Caco-2 (cell line): ENCODE measurements at regions not wholly inside any gene's neighbourhood (a gene's known extent, or its start where the extent isn't known, plus 50 kb on each side); places are given as distances from the start of the nearest gene placed in this dataset.

Experiments used
- BruUV-seq: library from RNA; stranded (reverse); fragments of 400-500 nt; replicated peaks from 2 replicates; lab custom pipeline; 2021; lab: Mats Ljungman, UMichigan
- CTCF ChIA-PET: fragments of 300-600 bp; sonication (Branson Sonifier 250); formaldehyde crosslinking; loops from one replicate; lab custom pipeline; 2022; ENCODE audit warnings: antibody characterized with exemption; lab: Charles Lee
- POLR2A ChIA-PET: fragments of 300-600 bp; sonication (Branson Sonifier 250); formaldehyde crosslinking; loops from one replicate; lab custom pipeline; 2022; ENCODE audit warnings: antibody characterized with exemption; lab: Charles Lee
- DNase-seq, 2 experiments: peaks; one replicate each; pipeline versions ENCODE4 v3.0.0 to v3.0.0-alpha.2; 2020 to 2022
- H3K27me3 ChIP-seq: replicated peaks from 2 replicates; pipeline ENCODE4 v1.6.0; 2011; ENCODE audit warnings: low read length; ENCODE audit not compliant: control insufficient read depth, insufficient read depth
- H3K36me3 ChIP-seq: 2 replicates; pipeline ENCODE4 v1.5.1; 2011; ENCODE audit warnings: low read length; ENCODE audit not compliant: control insufficient read depth, insufficient read depth
- H3K4me1 ChIP-seq: fragments of 250-450 bp; sonication (Bioruptor Pico); 2 replicates; pipeline ENCODE4 v1.5.1; 2020; ENCODE audit warnings: mild to moderate bottlenecking
- H3K4me3 ChIP-seq: 2 replicates; pipeline ENCODE4 v1.5.1; 2011; ENCODE audit warnings: low read depth, mild to moderate bottlenecking, control low read depth, low read length
- H3K9me3 ChIP-seq: fragments of 250-450 bp; sonication (Bioruptor Pico); 2 replicates; pipeline ENCODE4 v1.5.1; 2020; ENCODE audit warnings: mild to moderate bottlenecking, moderate library complexity
- H3K27ac Mint-ChIP-seq: one replicate; pipeline ENCODE4 v1.8.0; 2022; ENCODE audit warnings: mixed read lengths; ENCODE audit not compliant: unreplicated experiment
- H3K27me3 Mint-ChIP-seq: one replicate; pipeline ENCODE4 v1.8.0; 2022; ENCODE audit warnings: mixed read lengths; ENCODE audit not compliant: insufficient read depth, unreplicated experiment
- H3K36me3 Mint-ChIP-seq: one replicate; pipeline ENCODE4 v1.8.0; 2022; ENCODE audit warnings: mild to moderate bottlenecking, mixed read lengths; ENCODE audit not compliant: insufficient read depth, unreplicated experiment
- H3K4me1 Mint-ChIP-seq: one replicate; pipeline ENCODE4 v1.8.0; 2022; ENCODE audit warnings: low read depth, mixed read lengths; ENCODE audit not compliant: unreplicated experiment
- H3K4me3 Mint-ChIP-seq: one replicate; pipeline ENCODE4 v1.8.0; 2022; ENCODE audit warnings: mild to moderate bottlenecking, moderate library complexity, mixed read lengths; ENCODE audit not compliant: unreplicated experiment
- H3K9me3 Mint-ChIP-seq: one replicate; pipeline ENCODE4 v1.8.0; 2022; ENCODE audit warnings: mixed read lengths; ENCODE audit not compliant: unreplicated experiment
- CTCF ChIP-seq, 2 experiments: fragments of 200-600 bp in 1 of 2; IDR thresholded peaks; 1 replicate in 1 of 2; 2 replicates in 1 of 2; pipeline versions ENCODE4 v1.5.1 to v1.8.0; 2011 to 2022; ENCODE audit warnings: antibody characterized with exemption in 1 of 2, control low read depth in 1 of 2, inconsistent platforms in 1 of 2, low read depth in 1 of 2, low read length in 1 of 2, mild to moderate bottlenecking in 1 of 2, moderate library complexity in 1 of 2; ENCODE audit not compliant: insufficient read depth in 1 of 2, severe bottlenecking in 1 of 2, unreplicated experiment in 1 of 2
- intact Hi-C: fragments of 100-400 bp; cut with micrococcal nuclease; formaldehyde crosslinking; loops from one replicate; pipeline ENCODE4 v1.10.0; 2022; ENCODE audit not compliant: unreplicated experiment

- H3K4me3 ChIP-seq, result no peak overlapping the region
- H3K36me3 ChIP-seq, result no peaks in the 10 kb centered on the region
- no peaks in the 10 kb centered on the region for H3K9me3 ChIP-seq
- ChIA-PET CTCF (interaction anchor here (0.7 kb wide), 1 partner anchor 18 kb away, joined by 6 read pairs; no protein-coding TSS in a partner anchor), POLR2A (no interaction called here)
- no peak for DNase-seq
- BruUV-seq, result no TSS peak
- Mint-ChIP-seq H3K27ac (no peak overlapping the region), H3K36me3 (peaks cover 13% of the 10 kb centered on the region), H3K27me3 (no peaks in the 10 kb centered on the region), H3K4me3 (no peak overlapping the region), H3K9me3 (no peaks in the 10 kb centered on the region), H3K4me1 (no peaks in the 10 kb centered on the region)
- intact Hi-C loops, result no loop called here
- TF ChIP-seq CTCF (IDR thresholded peaks at IDR 0.05; ENCODE audit: insufficient read depth in 1 of 2, low read depth in 1 of 2, low read length in 1 of 2, severe bottlenecking in 1 of 2, unreplicated experiment in 1 of 2), result no peak
- no peaks in the 10 kb centered on the region for H3K27me3 ChIP-seq
- H3K4me1 ChIP-seq, result peaks cover 14% of the 10 kb centered on the region
Measured at GRCh38 chr22:46098525-46099475, 51.5 kb upstream of the PPARA start.

- Mint-ChIP-seq H3K36me3 (peaks cover 13% of the 10 kb centered on the region), H3K27me3 (no peaks in the 10 kb centered on the region), H3K9me3 (no peaks in the 10 kb centered on the region), H3K4me1 (no peaks in the 10 kb centered on the region), H3K27ac (no peak overlapping the region), H3K4me3 (no peak overlapping the region)
- H3K4me3 ChIP-seq, result no peak overlapping the region
- no TSS peak for BruUV-seq
- intact Hi-C loops, result no loop called here
- peak; percentile 9 to 16 for TF ChIP-seq CTCF (IDR thresholded peaks at IDR 0.05; ENCODE audit: insufficient read depth in 1 of 2, low read depth in 1 of 2, low read length in 1 of 2, severe bottlenecking in 1 of 2, unreplicated experiment in 1 of 2)
- ChIA-PET CTCF (no interaction called here), POLR2A (no interaction called here)
- no peaks in the 10 kb centered on the region for H3K36me3 ChIP-seq
- no peaks in the 10 kb centered on the region for H3K9me3 ChIP-seq
- peaks cover 24% of the 10 kb centered on the region for H3K4me1 ChIP-seq
- no peak for DNase-seq
- H3K27me3 ChIP-seq, result no peaks in the 10 kb centered on the region
Measured at GRCh38 chr22:46099740-46100139, 50.6 kb upstream of the PPARA start.

DNA sequence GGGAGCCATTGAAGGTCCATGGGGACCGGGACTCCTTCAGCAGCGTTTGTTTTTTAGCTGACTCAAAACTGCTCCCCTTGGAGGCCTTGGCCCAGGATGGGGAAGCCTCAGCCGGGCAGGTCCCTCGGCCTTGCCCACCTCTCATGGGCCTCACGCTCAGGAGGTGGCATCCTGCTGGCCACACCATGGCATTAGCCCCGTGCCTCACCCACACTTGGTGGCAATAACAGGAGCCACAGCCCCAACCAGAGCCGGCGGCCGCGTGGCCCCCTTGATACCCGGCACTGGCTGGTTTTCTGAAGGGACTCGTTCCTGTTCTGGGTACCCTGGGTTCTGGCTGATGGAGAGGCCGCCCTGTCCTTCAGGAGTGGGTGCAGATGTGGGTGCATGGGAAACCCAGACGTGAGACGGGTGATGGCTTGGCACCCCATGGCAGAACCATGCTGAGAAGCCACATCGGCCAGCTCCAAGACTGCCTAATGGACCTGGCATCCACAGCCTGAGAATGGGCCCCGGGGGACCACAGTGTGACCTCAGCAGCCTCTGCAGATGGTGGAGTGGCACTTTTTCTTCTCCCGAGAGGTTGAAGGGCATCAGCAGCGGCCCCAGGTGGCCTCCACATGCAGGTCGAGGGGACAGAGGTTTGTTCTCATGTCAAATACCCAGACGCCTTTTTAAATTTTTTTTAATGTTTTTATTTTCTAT, 49.8 kb upstream of the PPARA start:
- Histone ChIP-seq H3K36me3 (no peaks in the 10 kb centered on the region), H3K4me3 (no peak overlapping the region), H3K27me3 (no peaks in the 10 kb centered on the region), H3K4me1 (peaks cover 32% of the 10 kb centered on the region), H3K9me3 (no peaks in the 10 kb centered on the region)
- no peak overlapping the region for H3K4me3 Mint-ChIP-seq
- BruUV-seq, result no TSS peak
- H3K9me3 Mint-ChIP-seq, result no peaks in the 10 kb centered on the region
- H3K27ac Mint-ChIP-seq, result no peak overlapping the region
- H3K4me1 Mint-ChIP-seq, result no peaks in the 10 kb centered on the region
- CTCF ChIA-PET, result no interaction called here
- intact Hi-C loops, result no loop called here
- no peak for TF ChIP-seq CTCF (IDR thresholded peaks at IDR 0.05; ENCODE audit: insufficient read depth in 1 of 2, low read depth in 1 of 2, low read length in 1 of 2, severe bottlenecking in 1 of 2, unreplicated experiment in 1 of 2)
- no peak for DNase-seq
- H3K27me3 Mint-ChIP-seq, result no peaks in the 10 kb centered on the region
- H3K36me3 Mint-ChIP-seq, result peaks cover 13% of the 10 kb centered on the region
- POLR2A ChIA-PET, result no interaction called here
